GM21390 (cell line): ENCODE measurements at regions not wholly inside any gene's neighbourhood (a gene's known extent, or its start where the extent isn't known, plus 50 kb on each side); places are given as distances from the start of the nearest gene placed in this dataset.

ENCODE experiments used
- ATAC-seq: cut with Tn5 transposase; IDR thresholded peaks from one replicate; pipeline ENCODE4 v1.9.1; 2021; ENCODE audit not compliant: unreplicated experiment

GRCh38 chr6:170117111-170117972 lies 173.5 kb downstream of the DLL1 start:
- no peak for ATAC-seq

DNA sequence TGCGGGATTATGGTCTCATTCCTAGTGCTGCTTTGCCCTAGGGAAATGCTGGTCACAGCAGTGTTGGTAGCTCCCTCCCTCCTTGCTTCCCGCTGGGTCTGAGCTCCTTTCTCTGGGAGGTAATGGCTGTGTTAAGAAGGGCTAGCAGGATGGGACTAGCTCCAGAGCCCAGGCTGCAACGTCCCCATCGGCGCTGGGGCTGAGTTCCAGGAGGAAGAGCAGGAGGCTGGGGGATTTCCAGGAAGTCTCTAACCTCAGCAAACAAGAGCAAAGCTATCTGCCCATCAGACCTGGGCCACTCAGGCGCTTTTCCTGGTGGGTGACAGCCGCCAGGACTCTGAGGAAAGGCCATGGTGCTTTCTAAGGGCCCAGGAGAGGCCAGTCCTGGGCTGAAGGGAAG lies 174.2 kb downstream of the DLL1 start:
- ATAC-seq, result no peak

DNA sequence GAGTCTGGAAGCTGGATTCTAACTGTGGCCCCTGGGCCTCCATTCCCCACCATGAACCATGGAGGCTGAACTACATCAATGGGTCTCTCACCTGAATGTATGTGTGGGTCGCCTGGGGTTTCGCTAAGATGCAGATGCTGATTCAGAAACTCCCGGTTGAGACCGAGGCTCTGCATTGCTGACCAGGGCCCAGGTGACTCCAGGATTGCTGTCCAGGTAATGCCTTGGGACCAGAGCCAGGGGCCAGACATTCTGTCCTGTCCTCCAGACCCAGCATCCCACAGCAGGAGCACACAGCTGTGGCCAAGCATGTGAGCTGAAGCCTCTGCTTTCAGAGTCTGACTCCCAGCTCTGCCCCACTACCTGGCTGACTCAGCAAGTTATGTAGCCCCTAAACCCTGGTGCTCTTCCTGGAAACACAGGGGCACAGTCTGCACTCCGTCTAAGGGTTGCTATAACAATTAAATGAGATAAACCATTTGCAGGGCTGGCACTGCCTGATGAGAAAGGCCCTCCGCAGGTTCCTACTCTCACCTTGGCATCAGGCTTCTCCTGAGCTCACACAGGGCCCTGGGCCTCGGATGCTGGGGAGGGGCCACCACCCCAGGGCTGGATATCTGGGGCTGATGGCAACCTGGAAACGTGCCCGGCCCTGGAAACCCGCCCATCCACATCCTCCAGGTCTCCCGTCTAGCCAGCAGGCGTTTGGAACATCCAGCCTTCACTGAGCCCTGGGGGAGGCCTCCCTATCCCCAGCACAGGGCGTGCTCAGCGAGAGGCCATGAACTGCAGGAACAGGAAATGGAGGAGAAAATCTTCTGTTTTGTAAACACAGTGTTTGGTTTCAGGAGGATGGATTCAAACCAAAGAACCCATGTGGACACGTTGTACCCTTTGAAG lies 175.7 kb downstream of the DLL1 start:
- ATAC-seq, result no peak

- no peak for ATAC-seq
Observed at GRCh38 chr6:170114187-170114945, 176.5 kb downstream of the DLL1 start.

- ATAC-seq, result no peak
Observed at GRCh38 chr6:170113141-170113540, 177.7 kb downstream of the DLL1 start.

DNA sequence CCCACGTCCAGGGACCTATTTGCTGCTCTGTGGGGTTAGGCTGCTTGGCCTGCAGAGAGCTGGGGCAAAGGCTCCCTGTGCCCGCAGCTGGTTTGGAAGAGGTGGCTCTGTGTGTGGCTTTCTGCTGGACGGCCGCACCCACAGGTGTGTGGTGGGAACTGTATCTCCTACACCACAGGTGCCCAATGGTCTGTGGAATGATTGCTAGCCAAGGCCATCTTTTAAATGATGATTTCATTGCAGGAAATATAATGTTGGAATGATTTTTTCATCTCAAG lies 178.4 kb downstream of the DLL1 start:
- ATAC-seq, result no peak

DNA sequence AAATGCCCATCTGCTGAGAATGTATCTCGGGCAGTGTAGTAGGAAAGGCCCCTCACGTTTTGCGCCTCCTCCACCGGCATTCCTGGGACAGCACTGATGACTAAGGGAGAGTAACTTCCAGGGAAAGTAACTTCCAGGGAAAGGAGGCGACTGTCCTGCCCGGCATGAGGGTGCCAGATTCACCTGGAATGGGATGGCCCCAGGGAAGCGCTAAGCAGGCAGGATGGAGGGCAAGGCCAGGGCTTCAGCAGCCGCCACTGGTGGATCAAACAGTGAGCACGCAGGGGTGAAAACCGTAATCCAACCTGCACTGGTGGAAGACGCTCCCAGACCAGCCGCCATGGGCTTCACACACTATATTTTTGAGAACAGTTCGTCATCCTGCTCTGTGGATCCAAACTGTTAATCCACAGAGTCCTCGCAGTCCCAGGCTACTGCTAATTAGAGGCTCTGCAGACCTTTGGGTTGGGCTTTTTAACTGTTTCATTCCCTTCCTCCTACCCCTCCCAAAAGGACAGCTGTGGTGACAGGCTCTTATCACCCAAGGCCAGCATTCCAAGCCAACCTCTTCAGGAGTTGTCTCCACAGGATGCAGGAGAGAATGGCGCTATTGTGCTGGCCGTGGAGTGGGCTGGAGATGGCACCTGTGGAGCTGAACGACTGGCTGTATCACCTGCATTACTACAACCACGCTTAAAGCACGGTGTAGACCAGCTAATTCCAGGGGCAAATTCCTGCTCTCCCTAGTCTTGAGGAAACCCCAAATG lies 178.9 kb downstream of the DLL1 start:
- no peak for ATAC-seq

DNA sequence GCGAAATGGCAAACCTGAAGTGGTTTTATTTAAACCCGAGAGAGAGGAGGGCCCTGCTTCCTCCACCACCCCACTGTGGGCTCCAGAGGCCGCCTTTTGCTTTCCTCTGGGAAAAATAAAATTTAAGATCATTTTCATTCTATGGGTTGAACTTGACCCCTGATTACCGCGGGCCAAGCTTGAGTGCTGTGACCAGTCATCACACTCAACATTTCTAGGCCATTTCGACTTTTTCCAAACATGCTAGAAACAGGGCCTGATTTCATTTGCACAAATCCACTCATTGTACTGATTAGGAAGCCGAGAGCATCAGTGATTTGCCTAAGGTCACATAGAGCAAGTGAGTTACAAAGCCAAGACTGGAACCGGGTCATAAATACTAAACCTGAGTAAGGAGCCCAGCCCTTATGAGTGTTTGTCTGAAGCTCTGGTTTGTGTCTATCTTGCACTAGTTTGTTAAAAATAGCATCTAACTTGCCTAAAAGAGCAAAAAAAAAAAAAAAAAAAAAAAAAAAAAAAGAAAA lies 179.7 kb downstream of the DLL1 start:
- no peak for ATAC-seq

- ATAC-seq, result no peak
Observed at GRCh38 chr6:170110201-170111140, 180.4 kb downstream of the DLL1 start.

DNA sequence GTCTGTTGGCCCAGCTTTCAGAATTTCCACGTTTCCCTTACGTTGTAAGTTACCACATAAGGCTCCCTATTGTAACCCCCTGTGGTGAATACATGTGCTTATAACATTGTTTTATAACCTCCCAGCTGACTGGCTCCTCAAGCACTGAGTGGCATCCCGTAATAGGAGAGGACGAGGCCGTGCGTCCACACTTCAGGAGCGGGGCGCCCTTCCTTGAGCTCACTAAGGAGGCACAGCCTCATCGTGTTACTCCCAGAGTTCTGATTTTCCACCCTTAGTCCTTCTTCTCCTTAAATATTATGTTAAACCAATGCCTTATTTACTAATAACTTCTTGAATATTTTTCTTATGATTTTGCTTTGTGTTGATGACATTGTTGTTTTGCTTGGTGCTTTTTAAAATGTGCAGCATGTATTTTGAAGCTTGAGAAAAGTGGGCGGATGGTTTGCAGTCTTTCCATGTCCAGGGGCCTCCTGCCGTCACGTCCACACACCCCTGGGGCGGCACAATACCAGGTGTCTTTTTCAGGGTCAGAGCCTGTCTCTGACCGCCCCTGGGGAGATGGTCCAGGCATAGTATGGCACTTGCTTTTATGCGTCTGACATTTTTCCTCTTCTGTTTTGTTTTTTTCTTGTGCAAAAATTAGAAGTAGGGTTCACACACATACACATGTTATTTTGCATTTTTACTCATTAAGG lies 181.8 kb downstream of the DLL1 start:
- ATAC-seq, result no peak

- ATAC-seq, result no peak
Observed at GRCh38 chr6:170108456-170108855, 182.4 kb downstream of the DLL1 start.

DNA sequence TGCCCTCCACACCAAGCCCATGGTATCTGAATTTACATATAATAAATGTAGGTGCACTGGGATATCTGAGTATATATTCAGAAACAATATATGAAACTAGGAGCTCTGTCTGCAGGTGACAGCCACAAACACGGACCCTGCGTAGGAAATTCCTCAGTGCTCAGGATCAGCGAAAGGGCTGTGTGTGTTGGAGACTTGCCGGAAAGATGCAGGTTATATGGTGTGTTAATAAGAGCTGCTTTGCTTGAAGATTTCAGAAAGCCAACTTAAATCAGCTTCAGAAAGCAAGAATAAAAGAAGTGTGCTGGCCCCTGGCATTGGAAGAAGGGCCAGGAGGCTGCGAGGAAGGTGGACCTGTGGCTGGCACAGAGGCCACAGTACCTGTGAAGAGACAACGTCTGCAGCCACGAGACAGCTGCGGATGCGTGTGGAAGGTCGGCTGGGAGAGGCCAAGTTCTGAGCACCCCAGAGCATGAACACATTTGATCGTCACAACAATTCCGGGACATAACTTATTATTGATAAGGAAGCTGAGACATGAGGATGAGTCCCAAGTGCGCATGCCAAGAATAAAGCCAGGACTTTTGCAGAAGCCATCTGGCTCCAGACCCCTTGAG lies 183.2 kb downstream of the DLL1 start:
- ATAC-seq, result no peak

DNA sequence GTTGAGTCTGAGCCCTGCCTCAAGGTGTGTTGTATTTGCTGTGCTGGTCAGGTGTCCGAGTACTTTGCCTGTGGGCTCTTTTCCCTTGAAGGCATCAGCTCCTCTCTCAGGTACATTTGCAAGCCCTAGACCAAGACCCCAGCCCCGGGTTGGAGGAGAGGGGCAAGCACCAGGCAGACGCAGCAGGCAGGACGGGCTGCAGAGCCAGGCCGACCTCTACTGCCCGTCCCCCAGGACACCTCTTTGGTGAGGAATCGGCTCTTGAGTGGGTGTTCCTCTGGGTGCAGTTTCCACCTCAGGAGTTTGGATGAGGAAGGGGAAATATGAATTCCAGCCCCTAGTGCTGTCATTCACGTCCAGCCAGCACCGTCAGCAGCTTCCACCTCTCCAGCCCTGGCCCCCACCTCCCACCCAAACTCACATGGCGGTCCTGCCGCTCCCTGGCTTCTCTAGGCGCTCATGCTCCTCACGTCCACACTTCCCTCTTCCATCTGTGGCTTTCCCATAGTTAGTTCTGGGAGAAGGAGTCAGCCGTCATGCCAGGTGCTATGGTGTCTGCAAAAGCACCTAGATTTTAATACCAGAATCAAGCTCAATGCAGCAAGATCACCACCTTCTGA lies 183.9 kb downstream of the DLL1 start:
- no peak for ATAC-seq

DNA sequence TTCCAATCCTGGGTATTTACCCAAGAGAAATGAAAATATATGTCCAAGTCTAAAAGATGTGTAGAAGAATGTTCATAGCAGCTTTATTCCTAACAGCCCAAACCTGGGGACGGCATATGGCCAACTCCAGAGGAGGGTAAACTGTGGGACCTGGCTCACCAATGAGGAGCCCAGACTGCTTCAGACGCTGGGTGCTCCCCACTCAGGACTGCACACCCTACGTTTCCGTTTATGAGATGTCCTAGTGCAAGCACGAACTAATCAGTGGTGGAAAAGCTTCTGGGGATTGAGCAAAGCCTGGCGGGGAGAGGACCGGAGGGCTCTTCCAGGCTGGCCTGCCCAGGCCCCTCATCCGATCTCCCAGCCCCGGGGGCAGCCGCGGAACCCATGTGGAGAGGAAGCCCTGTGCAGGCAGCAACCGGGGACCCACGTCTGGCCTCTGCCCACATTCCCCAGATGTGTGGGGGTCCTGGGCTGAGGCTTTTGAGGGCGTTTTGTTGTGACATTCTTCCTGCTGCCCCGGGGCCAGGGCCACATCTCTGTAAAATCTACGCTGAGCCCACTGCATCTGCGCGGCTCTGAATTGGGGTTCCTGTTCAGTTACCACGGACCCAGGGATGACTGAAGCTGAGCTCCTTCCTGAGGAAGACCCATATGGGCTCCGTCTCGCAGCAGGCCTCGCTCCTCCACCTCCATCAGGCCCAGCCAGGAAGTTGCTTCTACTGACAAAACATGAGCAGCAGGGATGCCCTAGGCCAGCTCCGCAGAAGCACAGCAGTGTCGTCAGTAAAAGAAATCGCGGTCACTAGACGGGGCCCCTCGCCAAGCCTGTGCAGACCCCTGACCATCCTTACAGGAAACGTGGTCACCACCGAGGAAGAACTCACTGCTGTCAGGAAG lies 188.0 kb downstream of the DLL1 start:
- ATAC-seq, result no peak

DNA sequence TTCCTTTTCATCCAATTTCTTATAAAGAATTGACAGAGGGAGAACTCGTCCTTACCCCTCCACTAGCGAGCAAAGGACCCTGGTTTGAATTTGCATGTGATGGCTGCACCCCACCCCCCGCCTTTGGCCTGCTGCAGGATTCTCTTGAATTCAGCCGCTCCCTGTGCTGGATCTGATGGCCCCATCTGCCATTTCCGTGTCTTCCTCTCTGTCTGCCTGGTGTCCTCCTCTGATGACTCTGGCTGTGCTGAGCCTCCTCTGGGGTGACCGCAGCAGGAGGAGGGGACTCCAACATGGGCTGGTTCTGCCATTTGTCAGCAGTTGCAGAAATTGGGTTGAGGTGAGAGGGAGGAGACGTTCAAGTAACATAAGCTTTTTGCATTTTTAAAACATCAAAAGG lies 188.8 kb downstream of the DLL1 start:
- no peak for ATAC-seq

GRCh38 chr6:170101281-170102035 lies 189.4 kb downstream of the DLL1 start:
- ATAC-seq, result no peak
